A673 (cell line): ENCODE measurements at regions not wholly inside any gene's neighbourhood (a gene's known extent, or its start where the extent isn't known, plus 50 kb on each side); places are given as distances from the start of the nearest gene placed in this dataset.

Experiments used
- BruUV-seq: library from RNA; stranded (reverse); fragments of 400-500 nt; replicated peaks from 2 replicates; lab custom pipeline; 2021; lab: Mats Ljungman, UMichigan
- CTCF ChIA-PET: fragments of 300-600 bp; sonication (Branson Sonifier 250); formaldehyde crosslinking; loops from one replicate; lab custom pipeline; 2022; ENCODE audit warnings: antibody characterized with exemption; lab: Charles Lee
- POLR2A ChIA-PET: fragments of 300-600 bp; sonication (Branson Sonifier 250); formaldehyde crosslinking; loops from one replicate; lab custom pipeline; 2022; ENCODE audit warnings: antibody characterized with exemption; ENCODE audit not compliant: low non-redundant PET; lab: Charles Lee
- DNase-seq: peaks from one replicate; pipeline ENCODE4 v3.0.0-alpha.2; 2015; ENCODE audit warnings: low spot score
- H3K27ac ChIP-seq: fragments of 200-600 bp; sonication (generic); 2 replicates; pipeline ENCODE4 v1.5.1; 2016; ENCODE audit warnings: mixed run types, low read depth, mild to moderate bottlenecking, mixed read lengths, antibody characterized with exemption, low read length; ENCODE audit not compliant: poor library complexity, severe bottlenecking
- H3K27me3 ChIP-seq: fragments of 200-600 bp; sonication (generic); replicated peaks from 2 replicates; pipeline ENCODE4 v1.6.1; 2017; ENCODE audit warnings: mixed run types, low read depth, mild to moderate bottlenecking, mixed read lengths, antibody characterized with exemption, low read length; ENCODE audit not compliant: insufficient read depth, poor library complexity
- H3K36me3 ChIP-seq: fragments of 200-600 bp; sonication (generic); 2 replicates; pipeline ENCODE4 v1.6.1; 2016; ENCODE audit warnings: mixed run types, mild to moderate bottlenecking, mixed read lengths, antibody characterized with exemption, low read length; ENCODE audit not compliant: insufficient read depth, poor library complexity, severe bottlenecking
- H3K4me1 ChIP-seq: fragments of 200-600 bp; sonication (generic); 2 replicates; pipeline ENCODE4 v1.6.1; 2017; ENCODE audit warnings: mixed run types, mild to moderate bottlenecking, mixed read lengths, antibody characterized with exemption, low read length; ENCODE audit not compliant: insufficient read depth, poor library complexity, severe bottlenecking
- H3K4me3 ChIP-seq: fragments of 200-600 bp; sonication (generic); 2 replicates; pipeline ENCODE4 v1.5.1; 2016; ENCODE audit warnings: low read depth, mixed run types, mild to moderate bottlenecking, mixed read lengths, low read length; ENCODE audit not compliant: poor library complexity, severe bottlenecking
- H3K9me3 ChIP-seq: fragments of 200-600 bp; sonication (generic); 2 replicates; pipeline ENCODE4 v1.6.1; 2016; ENCODE audit warnings: mixed run types, low read depth, mild to moderate bottlenecking, mixed read lengths, antibody characterized with exemption, low read length; ENCODE audit not compliant: poor library complexity, severe bottlenecking
- EZH2 ChIP-seq: fragments of 200-600 bp; sonication (generic); IDR thresholded peaks from 2 replicates; pipeline ENCODE4 v1.6.1; 2017; ENCODE audit warnings: borderline replicate concordance, low read depth, mild to moderate bottlenecking, mixed read lengths, antibody characterized with exemption, low read length; ENCODE audit not compliant: poor library complexity, severe bottlenecking
- intact Hi-C: fragments of 100-400 bp; cut with micrococcal nuclease; formaldehyde crosslinking; loops from one replicate; pipeline ENCODE4 v1.10.0; 2022; ENCODE audit not compliant: unreplicated experiment
- TF ChIP-seq, protein P1 (sequence below): fragments of 300-800, 200-600 bp; sonication (generic); conservative IDR thresholded peaks from 2 replicates; pipeline ENCODE4 v1.5.1; 2017; ENCODE audit warnings: low read depth, mild to moderate bottlenecking, antibody characterized with exemption, low read length, moderate library complexity, mixed read lengths

DNA sequence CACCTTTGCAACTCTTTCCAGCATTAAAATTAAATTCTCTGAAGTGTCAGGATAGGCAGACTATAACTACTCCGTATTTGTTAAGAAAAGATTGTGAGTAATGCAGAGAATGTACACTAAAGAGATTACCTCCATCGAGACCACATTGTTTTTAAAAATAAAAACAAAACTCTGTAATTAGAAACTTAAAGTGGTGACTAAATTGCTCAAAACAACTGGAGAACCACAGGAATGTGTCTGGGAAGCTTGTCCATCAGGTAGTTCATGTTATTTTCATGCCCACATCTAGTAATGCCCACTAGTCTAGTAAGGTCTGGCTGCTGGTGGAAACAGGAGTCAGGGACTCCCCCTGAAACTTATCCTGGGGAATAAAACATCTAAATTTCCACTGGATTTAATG is 103.0 kb upstream of the FOXQ1 start:
- no peak overlapping the region for H3K27ac ChIP-seq
- CTCF ChIA-PET: no interaction called here
- peaks cover 44% of the 10 kb centered on the region for H3K27me3 ChIP-seq
- intact Hi-C loops: no loop called here
- no peaks in the 10 kb centered on the region for H3K4me1 ChIP-seq
- H3K4me3 ChIP-seq: no peak overlapping the region
- H3K36me3 ChIP-seq: no peaks in the 10 kb centered on the region
- no peak for DNase-seq
- POLR2A ChIA-PET: no interaction called here
- TF ChIP-seq, protein P1, sequence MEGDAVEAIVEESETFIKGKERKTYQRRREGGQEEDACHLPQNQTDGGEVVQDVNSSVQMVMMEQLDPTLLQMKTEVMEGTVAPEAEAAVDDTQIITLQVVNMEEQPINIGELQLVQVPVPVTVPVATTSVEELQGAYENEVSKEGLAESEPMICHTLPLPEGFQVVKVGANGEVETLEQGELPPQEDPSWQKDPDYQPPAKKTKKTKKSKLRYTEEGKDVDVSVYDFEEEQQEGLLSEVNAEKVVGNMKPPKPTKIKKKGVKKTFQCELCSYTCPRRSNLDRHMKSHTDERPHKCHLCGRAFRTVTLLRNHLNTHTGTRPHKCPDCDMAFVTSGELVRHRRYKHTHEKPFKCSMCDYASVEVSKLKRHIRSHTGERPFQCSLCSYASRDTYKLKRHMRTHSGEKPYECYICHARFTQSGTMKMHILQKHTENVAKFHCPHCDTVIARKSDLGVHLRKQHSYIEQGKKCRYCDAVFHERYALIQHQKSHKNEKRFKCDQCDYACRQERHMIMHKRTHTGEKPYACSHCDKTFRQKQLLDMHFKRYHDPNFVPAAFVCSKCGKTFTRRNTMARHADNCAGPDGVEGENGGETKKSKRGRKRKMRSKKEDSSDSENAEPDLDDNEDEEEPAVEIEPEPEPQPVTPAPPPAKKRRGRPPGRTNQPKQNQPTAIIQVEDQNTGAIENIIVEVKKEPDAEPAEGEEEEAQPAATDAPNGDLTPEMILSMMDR: no peak
- TF ChIP-seq EZH2: no peak
- no TSS peak for BruUV-seq
- H3K9me3 ChIP-seq: no peaks in the 10 kb centered on the region

- intact Hi-C loops: no loop called here
- Histone ChIP-seq H3K9me3 (no peaks in the 10 kb centered on the region), H3K4me3 (no peak overlapping the region), H3K27me3 (peaks cover 13% of the 10 kb centered on the region), H3K27ac (no peak overlapping the region), H3K36me3 (no peaks in the 10 kb centered on the region), H3K4me1 (no peaks in the 10 kb centered on the region)
- TF ChIP-seq, protein P1: no peak
- no peak for TF ChIP-seq EZH2
- ChIA-PET POLR2A (no interaction called here), CTCF (no interaction called here)
- no peak for DNase-seq
- no TSS peak for BruUV-seq
Measured at GRCh38 chr6:1203546-1203945, 108.4 kb upstream of the FOXQ1 start.

DNA sequence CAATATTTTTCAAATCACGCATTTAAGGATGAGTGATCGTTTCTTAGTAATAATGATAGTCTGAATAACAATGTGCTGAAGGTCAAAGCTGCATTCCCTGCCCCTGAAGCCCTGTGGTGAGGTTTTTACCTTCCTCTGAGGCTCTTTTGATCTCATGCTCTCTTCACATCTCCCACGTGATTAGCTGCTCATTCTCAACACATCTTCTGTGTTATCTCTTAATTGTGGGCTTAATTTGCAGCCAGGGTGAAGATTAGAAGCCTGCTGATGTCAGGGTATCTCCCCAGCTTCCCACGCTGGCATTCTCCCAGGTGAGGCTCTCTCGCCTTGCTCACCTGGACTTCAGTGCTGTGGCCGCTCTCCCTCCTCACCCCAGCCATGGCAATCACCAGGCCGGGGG is 109.7 kb upstream of the FOXQ1 start:
- no TSS peak for BruUV-seq
- ChIA-PET CTCF (no interaction called here), POLR2A (no interaction called here)
- no peak overlapping the region for H3K4me3 ChIP-seq
- peaks cover 12% of the 10 kb centered on the region for H3K27me3 ChIP-seq
- no peaks in the 10 kb centered on the region for H3K36me3 ChIP-seq
- no peaks in the 10 kb centered on the region for H3K9me3 ChIP-seq
- H3K4me1 ChIP-seq: no peaks in the 10 kb centered on the region
- H3K27ac ChIP-seq: no peak overlapping the region
- DNase-seq: no peak
- TF ChIP-seq, protein P1: no peak
- TF ChIP-seq EZH2: no peak
- intact Hi-C loops: no loop called here
